ENCODE measurements at regions not wholly inside any gene's neighbourhood (a gene's known extent, or its start where the extent isn't known, plus 50 kb on each side); places are given as distances from the start of the nearest gene placed in this dataset.
"Not testable (repeated sequence)": the region's sequence is repeated elsewhere in the genome, so short reads cannot be mapped to it uniquely, and the experiment has no call there.

DNA sequence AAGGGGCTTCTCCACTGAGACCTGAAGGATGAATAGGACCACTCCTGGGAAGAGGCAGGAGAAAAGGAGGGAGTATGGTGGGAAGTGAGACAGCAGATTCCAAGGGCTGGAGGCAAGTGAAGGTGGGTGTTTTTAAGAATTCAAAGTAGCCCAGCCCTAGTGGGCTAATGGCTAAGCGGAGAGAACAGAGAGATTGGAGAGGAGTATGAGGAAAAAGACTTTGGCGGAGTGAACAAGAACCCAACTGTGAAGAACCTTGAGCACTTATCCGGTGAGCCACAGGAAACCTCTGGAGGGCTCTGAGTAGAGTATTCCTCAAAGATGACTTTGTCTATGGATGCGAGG, 142.6 kb downstream of the COPS8 start:
- intact Hi-C loops (cut with DNase I, micrococcal nuclease) = no loop called here
- no peak for ATAC-seq
- no peak for DNase-seq

DNA sequence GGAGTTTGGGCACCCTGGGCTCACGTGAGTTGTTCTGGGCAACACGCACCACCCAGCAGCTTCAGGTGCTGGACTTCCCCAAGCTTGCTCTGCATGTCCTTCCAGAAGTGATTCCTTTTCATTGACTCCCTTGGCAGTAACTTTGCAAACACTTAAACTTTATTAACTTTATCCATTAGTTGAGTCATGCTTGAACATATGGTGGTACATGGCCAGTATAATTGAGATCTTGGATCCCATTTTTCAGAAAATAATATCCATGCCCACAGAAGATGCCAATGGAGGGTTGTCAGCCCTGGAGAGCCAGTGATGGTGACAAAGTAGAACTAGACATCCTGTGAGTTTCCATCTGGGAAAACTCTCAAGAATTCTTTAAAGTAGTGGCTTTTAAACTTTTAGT, 144.2 kb downstream of the COPS8 start:
- intact Hi-C loops (cut with DNase I, micrococcal nuclease) = no loop called here
- ATAC-seq = no peak
- no peak for DNase-seq

- ATAC-seq = no peak
- intact Hi-C loops (cut with DNase I, micrococcal nuclease) = no loop called here
Observed at GRCh38 chr2:237230355-237230754, 144.7 kb downstream of the COPS8 start.

GRCh38 chr2:237231593-237231992, 145.9 kb downstream of the COPS8 start:
- intact Hi-C loops (cut with DNase I, micrococcal nuclease) = no loop called here
- no peak for DNase-seq
- no peak for ATAC-seq

More at GRCh38 chr2:237230355-237230754, 144.7 kb downstream of the COPS8 start:
- DNase-seq = no peak

- no peak for DNase-seq
Observed at GRCh38 chr2:237232166-237232565, 146.5 kb downstream of the COPS8 start.

DNA sequence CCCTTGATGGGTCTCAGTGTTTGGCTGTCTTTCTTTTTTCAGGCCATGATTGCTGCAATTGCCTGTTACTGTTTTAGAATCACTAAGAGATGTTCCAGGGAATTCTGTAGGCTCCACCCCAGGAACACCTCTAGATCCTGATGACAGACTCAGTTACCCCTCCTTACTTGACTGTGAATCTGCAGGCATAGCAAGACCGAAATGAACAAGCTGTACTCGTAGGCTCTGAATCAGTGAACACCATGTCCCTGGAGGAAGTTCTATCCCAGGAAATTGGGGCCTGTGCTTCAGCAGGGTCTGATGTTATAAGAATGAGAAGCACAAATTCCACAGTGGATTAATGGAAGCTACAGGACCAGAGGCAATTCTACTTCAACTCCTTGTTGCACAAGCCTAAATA, 148.6 kb downstream of the COPS8 start:
- intact Hi-C loops (cut with DNase I, micrococcal nuclease) = no loop called here
- no peak for DNase-seq
- no peak for ATAC-seq

More at GRCh38 chr2:237232166-237232565, 146.5 kb downstream of the COPS8 start:
- no peak for ATAC-seq
- intact Hi-C loops (cut with DNase I, micrococcal nuclease) = no loop called here

DNA sequence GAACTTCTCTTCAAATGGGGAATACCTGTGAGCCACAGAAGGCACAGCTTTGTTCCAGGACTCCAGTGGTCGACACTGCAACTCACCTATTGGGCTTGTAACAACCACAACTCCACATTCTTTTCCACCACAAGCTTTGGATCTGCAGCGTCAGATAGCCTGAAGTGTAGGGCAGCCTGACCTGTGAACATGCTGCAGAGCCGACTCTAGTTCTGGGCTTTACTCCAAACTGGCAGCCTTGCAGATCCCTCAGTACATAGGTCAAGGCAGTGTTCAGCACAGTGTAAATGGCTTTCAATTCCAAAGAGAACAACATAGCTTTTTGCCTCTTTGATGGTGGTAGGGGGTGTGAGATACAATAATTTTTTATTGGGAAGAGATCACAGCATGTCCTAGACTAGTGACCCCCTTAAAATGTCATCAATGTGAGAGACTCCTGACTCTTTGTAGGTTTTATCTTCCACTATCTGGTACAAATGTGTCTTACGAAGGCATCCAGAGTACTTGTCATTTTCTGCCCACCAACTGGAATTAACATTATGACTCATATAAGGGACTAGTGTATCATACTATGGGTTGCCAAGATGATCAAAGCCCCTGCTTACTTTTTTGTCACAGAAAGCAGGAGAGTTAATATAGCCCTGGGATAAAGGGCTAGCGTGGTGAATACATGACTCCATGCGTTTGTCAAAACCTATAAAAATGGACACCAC, 149.8 kb downstream of the COPS8 start:
- DNase-seq (peak; percentile 14 to 54), ATAC-seq (no peak)
- intact Hi-C loops (cut with DNase I, micrococcal nuclease) = no loop called here

GRCh38 chr2:237236188-237236587, 150.5 kb downstream of the COPS8 start:
- no peak for DNase-seq
- intact Hi-C loops (cut with DNase I, micrococcal nuclease) = no loop called here
- no peak for ATAC-seq

DNA sequence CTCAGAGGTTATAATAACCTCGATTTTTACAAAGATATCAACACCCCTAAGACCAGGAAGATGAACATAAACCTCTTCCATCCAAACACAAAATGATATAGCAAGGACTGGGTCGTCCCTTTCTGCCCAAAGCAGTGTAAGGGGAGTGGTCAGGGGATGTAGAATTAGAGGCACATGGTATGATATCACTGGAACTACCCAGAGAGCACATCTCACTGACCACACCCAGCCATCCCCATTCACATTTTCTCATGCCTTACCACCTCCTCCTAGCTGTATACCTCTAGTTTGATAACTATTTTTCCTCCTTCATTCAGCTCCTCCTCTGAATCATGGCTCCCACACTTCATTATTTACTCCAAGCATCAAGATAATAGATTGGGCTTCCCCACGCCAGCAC, 152.6 kb downstream of the COPS8 start:
- intact Hi-C loops (cut with DNase I, micrococcal nuclease) = no loop called here
- ATAC-seq = no peak
- no peak for DNase-seq

- ATAC-seq (no peak), DNase-seq (no peak)
- intact Hi-C loops (cut with DNase I, micrococcal nuclease) = no loop called here
Observed at GRCh38 chr2:237240252-237240651, 154.6 kb downstream of the COPS8 start.

DNA sequence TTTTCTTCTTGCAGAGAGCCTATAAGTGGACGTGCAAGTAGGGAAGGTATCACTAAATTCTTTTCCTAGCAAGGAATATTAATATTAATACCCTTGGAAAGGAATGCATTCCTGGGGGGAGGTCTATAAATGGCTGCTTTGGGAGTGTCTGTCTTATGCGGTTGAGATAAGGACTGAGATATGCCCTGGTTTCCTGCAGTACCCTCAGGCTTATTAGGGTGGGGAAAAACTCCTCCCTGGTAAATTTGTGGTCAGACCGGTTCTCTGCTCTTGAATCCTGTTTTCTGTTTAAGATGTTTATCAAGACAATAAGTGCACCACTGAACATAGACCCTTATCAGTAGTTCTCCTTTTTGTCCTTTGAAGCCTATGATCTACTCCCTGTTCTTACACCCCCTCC, 155.2 kb downstream of the COPS8 start:
- intact Hi-C loops (cut with DNase I, micrococcal nuclease); DNase-seq: not testable (repeated sequence)

GRCh38 chr2:237242091-237242536, 156.4 kb downstream of the COPS8 start:
- intact Hi-C loops (cut with DNase I, micrococcal nuclease) = no loop called here
- DNase-seq (no peak), ATAC-seq (no peak)

More for the DNA sequence above, 155.2 kb downstream of the COPS8 start:
- ATAC-seq = not testable (repeated sequence)

- intact Hi-C loops (cut with DNase I, micrococcal nuclease) = no loop called here
- DNase-seq (no peak), ATAC-seq (no peak)
Observed at GRCh38 chr2:237243487-237243886, 157.8 kb downstream of the COPS8 start.

DNA sequence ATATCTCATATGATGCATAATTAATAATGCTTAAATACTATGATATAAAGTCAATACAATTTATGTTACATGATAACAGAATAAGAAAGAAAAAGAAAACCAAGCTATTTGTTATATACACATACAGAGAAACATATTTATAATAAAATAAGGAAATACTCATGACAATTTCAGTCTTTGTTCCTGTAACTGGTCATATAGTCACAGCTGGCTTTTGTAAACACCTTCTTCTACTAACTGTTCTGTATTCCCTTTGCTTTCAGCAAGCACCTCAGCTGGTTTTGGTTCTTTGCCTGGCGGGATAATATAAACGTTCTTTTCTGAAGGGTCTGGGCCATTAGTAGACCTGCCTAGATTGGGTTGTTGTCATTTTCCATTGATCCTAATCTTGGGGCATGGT, 158.5 kb downstream of the COPS8 start:
- intact Hi-C loops (cut with DNase I, micrococcal nuclease) = no loop called here
- DNase-seq (no peak), ATAC-seq (no peak)

- DNase-seq (no peak), ATAC-seq (no peak)
- intact Hi-C loops (cut with DNase I, micrococcal nuclease) = no loop called here
Observed at GRCh38 chr2:237244976-237245646, 159.4 kb downstream of the COPS8 start.

GRCh38 chr2:237250599-237250998, 163.4 kb downstream of the COL6A3 start:
- no peak for ATAC-seq
- intact Hi-C loops (cut with DNase I, micrococcal nuclease) = no loop called here

DNA sequence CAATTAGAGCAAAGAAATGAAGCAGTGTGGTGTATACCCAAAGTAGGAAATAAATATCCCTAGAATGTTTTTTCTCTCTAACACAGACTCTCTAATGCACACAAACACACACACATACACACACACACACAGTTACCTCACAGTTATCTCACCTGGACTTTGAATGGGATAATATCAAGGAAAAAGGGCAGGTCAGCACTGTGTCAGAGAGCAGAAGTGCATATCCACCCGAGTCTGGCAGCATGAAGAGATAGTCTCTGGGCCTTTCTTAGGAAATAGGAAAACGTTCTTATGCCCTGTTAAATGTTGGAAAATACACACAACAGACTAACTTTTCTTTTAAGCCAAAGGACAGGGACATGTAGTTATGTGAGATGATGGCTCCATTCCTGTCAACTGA, 162.0 kb downstream of the COL6A3 start:
- DNase-seq = no peak
- peak; percentile 91 for ATAC-seq
- intact Hi-C loops (cut with DNase I, micrococcal nuclease) = no loop called here

More at GRCh38 chr2:237250599-237250998, 163.4 kb downstream of the COL6A3 start:
- no peak for DNase-seq

DNA sequence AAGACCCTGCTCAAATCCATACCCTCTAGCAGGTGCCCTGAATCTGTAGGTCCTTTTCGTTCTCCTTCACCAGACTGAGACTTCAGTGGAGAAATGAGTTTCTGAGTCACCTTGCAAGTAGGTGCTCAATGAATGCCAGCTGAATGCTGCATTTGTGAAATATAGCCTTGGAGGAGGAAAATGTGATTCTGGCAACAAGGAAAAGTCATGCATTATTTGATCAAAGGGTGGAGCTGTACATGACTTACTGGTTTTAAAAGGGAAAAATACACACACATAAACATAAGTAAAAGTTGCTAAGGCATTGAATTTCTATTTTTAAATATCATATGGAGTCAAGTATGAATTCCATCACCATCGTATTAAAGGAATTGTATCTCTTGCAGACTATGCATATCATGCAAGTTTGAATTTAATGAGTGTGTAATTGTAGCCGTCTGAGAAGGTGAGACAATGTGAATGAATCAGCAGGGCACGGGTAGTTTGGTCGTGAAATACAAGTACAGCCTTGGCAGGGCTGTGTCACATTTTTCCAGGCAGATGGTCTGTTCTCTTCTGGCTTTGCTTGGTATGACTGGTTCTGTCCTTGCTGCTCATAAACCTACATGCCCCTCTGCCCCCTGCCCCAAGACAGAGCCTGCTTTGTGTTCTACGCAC, 160.8 kb downstream of the COL6A3 start:
- peak; percentile 79 for ATAC-seq
- no peak for DNase-seq
- intact Hi-C loops (cut with DNase I, micrococcal nuclease) = no loop called here

- DNase-seq (no peak), ATAC-seq (no peak)
- intact Hi-C loops (cut with DNase I, micrococcal nuclease) = no loop called here
Observed at GRCh38 chr2:237254369-237254861, 159.5 kb downstream of the COL6A3 start.
